Osteoblast (primary cell): ENCODE measurements at regions not wholly inside any gene's neighbourhood (a gene's known extent, or its start where the extent isn't known, plus 50 kb on each side); places are given as distances from the start of the nearest gene placed in this dataset.

Experiments
- DNase-seq: peaks from one replicate; pipeline ENCODE4 v3.0.0; 2011; ENCODE audit warnings: low spot score, mixed read lengths; ENCODE audit not compliant: insufficient read length; ENCODE audit errors: missing footprints
- H2AFZ ChIP-seq: 2 replicates; pipeline ENCODE4 v1.6.0; 2011; ENCODE audit warnings: mild to moderate bottlenecking, low read length
- H3K27ac ChIP-seq: 2 replicates; pipeline ENCODE4 v1.5.1; 2011; ENCODE audit warnings: mild to moderate bottlenecking, low read depth, low read length, moderate library complexity
- H3K27me3 ChIP-seq: 2 replicates; pipeline ENCODE4 v1.6.0; 2012; ENCODE audit warnings: mild to moderate bottlenecking, control low read depth, inconsistent platforms, low read length, moderate library complexity; ENCODE audit not compliant: insufficient read depth
- H3K36me3 ChIP-seq: 2 replicates; pipeline ENCODE4 v1.5.1; 2011; ENCODE audit warnings: mild to moderate bottlenecking, low read length, control low read depth, moderate library complexity; ENCODE audit not compliant: insufficient read depth
- H3K4me1 ChIP-seq: 2 replicates; pipeline ENCODE4 v1.5.1; 2011; ENCODE audit warnings: mild to moderate bottlenecking, low read length, control low read depth, moderate library complexity; ENCODE audit not compliant: insufficient read depth
- H3K4me2 ChIP-seq: 2 replicates; pipeline ENCODE4 v1.6.0; 2011; ENCODE audit warnings: mild to moderate bottlenecking, low read length; ENCODE audit not compliant: insufficient read depth
- H3K4me3 ChIP-seq: fragments of 200-600 bp; sonication (generic); 3 replicates; pipeline ENCODE4 v1.5.1; 2012; ENCODE audit warnings: mild to moderate bottlenecking, low read length, inconsistent platforms; ENCODE audit not compliant: insufficient read depth
- H3K79me2 ChIP-seq: 2 replicates; pipeline ENCODE4 v1.6.0; 2012; ENCODE audit warnings: mild to moderate bottlenecking, low read length, control low read depth, inconsistent platforms; ENCODE audit not compliant: insufficient read depth
- H3K9me3 ChIP-seq: 2 replicates; pipeline ENCODE4 v1.5.1; 2011; ENCODE audit warnings: low read depth, low read length, control low read depth
- H4K20me1 ChIP-seq: 2 replicates; pipeline ENCODE4 v1.6.0; 2012; ENCODE audit warnings: mild to moderate bottlenecking, low read length, control low read depth; ENCODE audit not compliant: insufficient read depth
- CTCF ChIP-seq: IDR thresholded peaks from 2 replicates; pipeline ENCODE4 v1.5.1; 2011; ENCODE audit warnings: mild to moderate bottlenecking, low read depth, low read length, moderate library complexity; ENCODE audit errors: extremely low read depth

GRCh38 chr5:106314221-106314824 is 1356.4 kb downstream of the EFNA5 start:
- H4K20me1 ChIP-seq, result no peaks in the 10 kb centered on the region
- no peaks in the 10 kb centered on the region for H3K36me3 ChIP-seq
- no peak overlapping the region for H3K4me2 ChIP-seq
- no peak for TF ChIP-seq CTCF
- no peak overlapping the region for H3K27ac ChIP-seq
- no peaks in the 10 kb centered on the region for H3K79me2 ChIP-seq
- H2AFZ ChIP-seq, result peak overlapping the region; percentile 3
- H3K9me3 ChIP-seq, result no peaks in the 10 kb centered on the region
- H3K4me1 ChIP-seq, result peaks cover 8% of the 10 kb centered on the region
- H3K4me3 ChIP-seq, result no peak overlapping the region
- H3K27me3 ChIP-seq, result no peaks in the 10 kb centered on the region
- DNase-seq, result no peak

GRCh38 chr5:106312360-106312759 is 1358.4 kb downstream of the EFNA5 start:
- peak; percentile 71 for DNase-seq
- H3K4me2 ChIP-seq, result no peak overlapping the region
- H2AFZ ChIP-seq, result peak overlapping the region; percentile 49
- no peaks in the 10 kb centered on the region for H4K20me1 ChIP-seq
- peaks cover 8% of the 10 kb centered on the region for H3K4me1 ChIP-seq
- no peaks in the 10 kb centered on the region for H3K9me3 ChIP-seq
- H3K27me3 ChIP-seq, result no peaks in the 10 kb centered on the region
- H3K36me3 ChIP-seq, result no peaks in the 10 kb centered on the region
- TF ChIP-seq CTCF, result no peak
- no peak overlapping the region for H3K27ac ChIP-seq
- no peaks in the 10 kb centered on the region for H3K79me2 ChIP-seq
- no peak overlapping the region for H3K4me3 ChIP-seq

- Histone ChIP-seq H3K9me3 (no peaks in the 10 kb centered on the region), H3K27ac (no peak overlapping the region), H3K36me3 (no peaks in the 10 kb centered on the region), H3K79me2 (no peaks in the 10 kb centered on the region), H3K27me3 (no peaks in the 10 kb centered on the region), H3K4me1 (peaks cover 8% of the 10 kb centered on the region), H2AFZ (no peak overlapping the region), H3K4me3 (no peak overlapping the region), H3K4me2 (no peak overlapping the region), H4K20me1 (no peaks in the 10 kb centered on the region)
- DNase-seq, result peak; percentile 1
- no peak for TF ChIP-seq CTCF
These were observed 1359.4 kb downstream of the EFNA5 start for GRCh38 chr5:106311230-106311915.

GRCh38 chr5:106307265-106307664 is 1363.5 kb downstream of the EFNA5 start:
- no peaks in the 10 kb centered on the region for H3K79me2 ChIP-seq
- H3K4me3 ChIP-seq, result no peak overlapping the region
- H3K27ac ChIP-seq, result no peak overlapping the region
- DNase-seq, result no peak
- no peaks in the 10 kb centered on the region for H3K27me3 ChIP-seq
- no peak overlapping the region for H3K4me2 ChIP-seq
- TF ChIP-seq CTCF, result no peak
- H3K9me3 ChIP-seq, result no peaks in the 10 kb centered on the region
- no peaks in the 10 kb centered on the region for H3K36me3 ChIP-seq
- peaks cover 6% of the 10 kb centered on the region for H3K4me1 ChIP-seq
- H2AFZ ChIP-seq, result no peak overlapping the region
- H4K20me1 ChIP-seq, result no peaks in the 10 kb centered on the region
